OCI-LY1 (cell line): ENCODE measurements at regions not wholly inside any gene's neighbourhood (a gene's known extent, or its start where the extent isn't known, plus 50 kb on each side); places are given as distances from the start of the nearest gene placed in this dataset.

Experiments
- H2AFZ ChIP-seq: fragments of 200-600 bp; sonication (generic), shearing (Covaris generic); 2 replicates; pipeline ENCODE4 v1.6.0; 2014; ENCODE audit warnings: antibody characterized with exemption, mild to moderate bottlenecking, low read length
- H3F3A ChIP-seq: fragments of 200-600 bp; sonication (generic), shearing (Covaris generic); 2 replicates; pipeline ENCODE4 v1.6.0; 2014; ENCODE audit warnings: mild to moderate bottlenecking, antibody characterized with exemption, low read length, moderate library complexity; ENCODE audit not compliant: insufficient read depth
- H3K27ac ChIP-seq: fragments of 200-600 bp; sonication (generic); 2 replicates; pipeline ENCODE4 v1.5.1; 2014; ENCODE audit warnings: low read length, mixed run types, mild to moderate bottlenecking, low read depth; ENCODE audit not compliant: poor library complexity, severe bottlenecking
- H3K27me3 ChIP-seq: fragments of 200-600 bp; sonication (generic); 2 replicates; pipeline ENCODE4 v1.6.0; 2014; ENCODE audit warnings: antibody characterized with exemption, mild to moderate bottlenecking, low read length, moderate library complexity; ENCODE audit not compliant: insufficient read depth
- H3K36me3 ChIP-seq: fragments of 200-600 bp; sonication (generic); 2 replicates; pipeline ENCODE4 v1.6.1; 2014; ENCODE audit warnings: mild to moderate bottlenecking, antibody characterized with exemption, low read length, moderate library complexity, mixed read lengths; ENCODE audit not compliant: insufficient read depth
- H3K4me1 ChIP-seq: fragments of 200-600 bp; sonication (generic); 2 replicates; pipeline ENCODE4 v1.5.1; 2014; ENCODE audit warnings: mild to moderate bottlenecking, low read length, moderate library complexity; ENCODE audit not compliant: insufficient read depth, severe bottlenecking
- H3K4me2 ChIP-seq: fragments of 200-600 bp; sonication (generic), shearing (Covaris generic); 2 replicates; pipeline ENCODE4 v1.6.1; 2014; ENCODE audit warnings: low read length
- H3K4me3 ChIP-seq: fragments of 200-600 bp; sonication (generic); 2 replicates; pipeline ENCODE4 v1.5.1; 2014; ENCODE audit warnings: low read length, low read depth, mild to moderate bottlenecking, mixed read lengths; ENCODE audit not compliant: poor library complexity, severe bottlenecking
- H3K79me2 ChIP-seq: fragments of 200-600 bp; shearing (Covaris generic); 2 replicates; pipeline ENCODE4 v1.6.1; 2016; ENCODE audit warnings: mixed run types, low read length, mixed read lengths; ENCODE audit not compliant: insufficient read depth
- H3K9ac ChIP-seq: fragments of 200-600 bp; sonication (generic), shearing (Covaris generic); 2 replicates; pipeline ENCODE4 v1.6.1; 2014; ENCODE audit warnings: mild to moderate bottlenecking, low read length, mixed read lengths
- H3K9me2 ChIP-seq: fragments of 200-600 bp; sonication (generic), shearing (Covaris generic); 2 replicates; pipeline ENCODE4 v1.6.1; 2014; ENCODE audit warnings: low read depth, mild to moderate bottlenecking, low read length, mixed read lengths
- H3K9me3 ChIP-seq: fragments of 200-600 bp; shearing (Covaris generic); 2 replicates; pipeline ENCODE4 v1.6.1; 2014; ENCODE audit warnings: low read length, mixed read lengths
- H4K20me1 ChIP-seq: fragments of 200-600 bp; sonication (generic), shearing (Covaris generic); 2 replicates; pipeline ENCODE4 v1.6.0; 2016; ENCODE audit warnings: mild to moderate bottlenecking, low read length; ENCODE audit not compliant: insufficient read depth
- EZH2 ChIP-seq: fragments of 200-600 bp; sonication (generic), shearing (Covaris generic); IDR thresholded peaks from 2 replicates; pipeline ENCODE4 v1.8.0; 2017; ENCODE audit warnings: borderline replicate concordance, mixed run types, mild to moderate bottlenecking, antibody characterized with exemption, low read length, moderate library complexity, mixed read lengths
- TF ChIP-seq, protein P1 (sequence below): fragments of 200-600 bp; sonication (generic), shearing (Covaris generic); IDR thresholded peaks from 2 replicates; pipeline ENCODE4 v1.5.1; 2017; ENCODE audit warnings: mild to moderate bottlenecking, antibody characterized with exemption, low read length, moderate library complexity, mixed read lengths

DNA sequence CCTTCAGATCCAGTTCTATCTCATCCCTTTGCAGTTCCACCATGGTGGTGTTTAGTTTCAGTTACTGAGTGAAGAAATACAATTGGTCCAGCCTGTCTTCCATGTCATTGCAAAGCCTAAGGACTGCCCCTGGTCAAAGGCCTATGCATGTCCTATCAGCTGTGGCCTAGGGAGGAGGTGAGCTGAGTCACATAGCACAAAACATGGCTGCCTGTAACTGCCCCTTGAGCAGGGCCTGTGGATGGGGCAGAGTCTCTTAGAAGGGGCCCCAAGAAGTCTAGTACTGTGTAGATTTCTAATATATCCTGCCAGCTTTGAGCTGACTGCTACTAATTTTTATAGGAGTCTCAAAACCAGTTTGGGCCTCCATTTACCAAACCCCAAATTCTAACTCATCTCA is 296.7 kb downstream of the FBXW7 start:
- Histone ChIP-seq H3K4me2 (no peak overlapping the region), H3K27me3 (no peaks in the 10 kb centered on the region), H3K79me2 (no peaks in the 10 kb centered on the region), H3F3A (no peaks in the 10 kb centered on the region), H3K4me3 (no peak overlapping the region), H3K4me1 (no peaks in the 10 kb centered on the region), H4K20me1 (no peaks in the 10 kb centered on the region), H3K36me3 (no peaks in the 10 kb centered on the region), H3K9ac (no peak overlapping the region), H3K27ac (no peak overlapping the region), H2AFZ (no peak overlapping the region), H3K9me2 (no peaks in the 10 kb centered on the region), H3K9me3 (no peaks in the 10 kb centered on the region)
- no peak for TF ChIP-seq EZH2
- TF ChIP-seq, protein P1, sequence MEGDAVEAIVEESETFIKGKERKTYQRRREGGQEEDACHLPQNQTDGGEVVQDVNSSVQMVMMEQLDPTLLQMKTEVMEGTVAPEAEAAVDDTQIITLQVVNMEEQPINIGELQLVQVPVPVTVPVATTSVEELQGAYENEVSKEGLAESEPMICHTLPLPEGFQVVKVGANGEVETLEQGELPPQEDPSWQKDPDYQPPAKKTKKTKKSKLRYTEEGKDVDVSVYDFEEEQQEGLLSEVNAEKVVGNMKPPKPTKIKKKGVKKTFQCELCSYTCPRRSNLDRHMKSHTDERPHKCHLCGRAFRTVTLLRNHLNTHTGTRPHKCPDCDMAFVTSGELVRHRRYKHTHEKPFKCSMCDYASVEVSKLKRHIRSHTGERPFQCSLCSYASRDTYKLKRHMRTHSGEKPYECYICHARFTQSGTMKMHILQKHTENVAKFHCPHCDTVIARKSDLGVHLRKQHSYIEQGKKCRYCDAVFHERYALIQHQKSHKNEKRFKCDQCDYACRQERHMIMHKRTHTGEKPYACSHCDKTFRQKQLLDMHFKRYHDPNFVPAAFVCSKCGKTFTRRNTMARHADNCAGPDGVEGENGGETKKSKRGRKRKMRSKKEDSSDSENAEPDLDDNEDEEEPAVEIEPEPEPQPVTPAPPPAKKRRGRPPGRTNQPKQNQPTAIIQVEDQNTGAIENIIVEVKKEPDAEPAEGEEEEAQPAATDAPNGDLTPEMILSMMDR = no peak

GRCh38 chr4:152236519-152237056 is 299.3 kb downstream of the FBXW7 start:
- H3K4me2 ChIP-seq = no peak overlapping the region
- no peak overlapping the region for H3K4me3 ChIP-seq
- H3K36me3 ChIP-seq = no peaks in the 10 kb centered on the region
- H3K27ac ChIP-seq = no peak overlapping the region
- no peaks in the 10 kb centered on the region for H3K4me1 ChIP-seq
- H2AFZ ChIP-seq = no peak overlapping the region
- no peaks in the 10 kb centered on the region for H3K79me2 ChIP-seq
- H3K9me2 ChIP-seq = no peaks in the 10 kb centered on the region
- no peaks in the 10 kb centered on the region for H3F3A ChIP-seq
- H3K9me3 ChIP-seq = no peaks in the 10 kb centered on the region
- H3K27me3 ChIP-seq = no peaks in the 10 kb centered on the region
- no peaks in the 10 kb centered on the region for H4K20me1 ChIP-seq
- H3K9ac ChIP-seq = no peak overlapping the region
- TF ChIP-seq EZH2 = no peak
- TF ChIP-seq, protein P1 = no peak

DNA sequence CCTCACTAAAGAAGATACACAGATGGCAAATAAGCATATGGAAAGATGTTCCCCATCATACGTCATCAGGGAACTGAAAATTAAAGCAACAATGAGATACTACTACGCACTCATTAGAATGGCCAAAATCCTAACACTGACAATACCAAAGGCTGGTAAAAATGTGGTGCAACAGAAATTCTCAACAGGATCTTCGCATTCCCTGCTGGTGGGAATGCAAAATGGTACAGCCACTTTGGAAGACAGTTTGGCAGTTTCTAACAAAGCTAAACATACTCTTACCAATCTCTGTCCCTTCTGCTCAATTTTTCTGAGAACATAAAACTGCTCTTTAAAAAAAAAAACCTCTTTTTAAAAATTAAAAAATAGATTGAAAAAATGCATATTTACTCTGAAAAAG is 300.2 kb downstream of the FBXW7 start:
- TF ChIP-seq EZH2 = no peak
- TF ChIP-seq, protein P1 = no peak
- Histone ChIP-seq H3K4me3 (no peak overlapping the region), H3K9ac (no peak overlapping the region), H3K9me3 (no peaks in the 10 kb centered on the region), H3K4me1 (no peaks in the 10 kb centered on the region), H3F3A (no peaks in the 10 kb centered on the region), H3K36me3 (no peaks in the 10 kb centered on the region), H3K27me3 (no peaks in the 10 kb centered on the region), H4K20me1 (no peaks in the 10 kb centered on the region), H3K27ac (no peak overlapping the region), H3K9me2 (no peaks in the 10 kb centered on the region), H2AFZ (no peak overlapping the region), H3K4me2 (no peak overlapping the region), H3K79me2 (no peaks in the 10 kb centered on the region)
